ENCODE measurements at regions not wholly inside any gene's neighbourhood (a gene's known extent, or its start where the extent isn't known, plus 50 kb on each side); places are given as distances from the start of the nearest gene placed in this dataset.
"Not testable (repeated sequence)": the region's sequence is repeated elsewhere in the genome, so short reads cannot be mapped to it uniquely, and the experiment has no call there.

GRCh38 chr7:68550635-68551034, 1047.6 kb upstream of the AUTS2 start:
- DNase-seq (ENCODE audit: low read depth): no peak

- DNase-seq (ENCODE audit: low read depth): no peak
Measured at GRCh38 chr7:68556537-68556936, 1041.7 kb upstream of the AUTS2 start.

- DNase-seq (ENCODE audit: low read depth): no peak
Measured at GRCh38 chr7:68559518-68559917, 1038.8 kb upstream of the AUTS2 start.

GRCh38 chr7:68562323-68562899, 1035.9 kb upstream of the AUTS2 start:
- DNase-seq (ENCODE audit: low read depth): no peak

GRCh38 chr7:68564306-68565135, 1033.8 kb upstream of the AUTS2 start:
- no peak for DNase-seq (ENCODE audit: low read depth)

GRCh38 chr7:68571286-68571685, 1027.0 kb upstream of the AUTS2 start:
- no peak for DNase-seq (ENCODE audit: low read depth)

GRCh38 chr7:68573271-68574005, 1024.8 kb upstream of the AUTS2 start:
- no peak for DNase-seq (ENCODE audit: low read depth)

- DNase-seq (ENCODE audit: low read depth): no peak
Measured at GRCh38 chr7:68576366-68576765, 1021.9 kb upstream of the AUTS2 start.

GRCh38 chr7:68581417-68581816, 1016.9 kb upstream of the AUTS2 start:
- no peak for DNase-seq (ENCODE audit: low read depth)

- no peak for DNase-seq (ENCODE audit: low read depth)
Measured at GRCh38 chr7:68587599-68587998, 1010.7 kb upstream of the AUTS2 start.

- DNase-seq (ENCODE audit: low read depth): no peak
Measured at GRCh38 chr7:68601826-68602225, 996.4 kb upstream of the AUTS2 start.

- no peak for DNase-seq (ENCODE audit: low read depth)
Measured at GRCh38 chr7:68604541-68604940, 993.7 kb upstream of the AUTS2 start.

GRCh38 chr7:68610701-68611100, 987.6 kb upstream of the AUTS2 start:
- DNase-seq (ENCODE audit: low read depth): no peak

- DNase-seq (ENCODE audit: low read depth): no peak
Measured at GRCh38 chr7:68613405-68613804, 984.9 kb upstream of the AUTS2 start.

- no peak for DNase-seq (ENCODE audit: low read depth)
Measured at GRCh38 chr7:68613897-68614296, 984.4 kb upstream of the AUTS2 start.

GRCh38 chr7:68619526-68619925, 978.7 kb upstream of the AUTS2 start:
- no peak for DNase-seq (ENCODE audit: low read depth)

- no peak for DNase-seq (ENCODE audit: low read depth)
Measured at GRCh38 chr7:68622500-68622899, 975.8 kb upstream of the AUTS2 start.

- DNase-seq (ENCODE audit: low read depth): no peak
Measured at GRCh38 chr7:68623030-68623429, 975.2 kb upstream of the AUTS2 start.

GRCh38 chr7:68627247-68627864, 970.9 kb upstream of the AUTS2 start:
- no peak for DNase-seq (ENCODE audit: low read depth)

- not testable (repeated sequence) for DNase-seq (ENCODE audit: low read depth)
Measured at GRCh38 chr7:68630914-68631313, 967.4 kb upstream of the AUTS2 start.

- DNase-seq (ENCODE audit: low read depth): no peak
Measured at GRCh38 chr7:68640103-68640502, 958.2 kb upstream of the AUTS2 start.

- DNase-seq (ENCODE audit: low read depth): no peak
Measured at GRCh38 chr7:68642727-68643126, 955.5 kb upstream of the AUTS2 start.

- no peak for DNase-seq (ENCODE audit: low read depth)
Measured at GRCh38 chr7:68663392-68663791, 934.9 kb upstream of the AUTS2 start.

All from stimulated activated CD8-positive, alpha-beta memory T cell treated with anti-CD3 and anti-CD28 coated beads, Interleukin-15, amount 100 ng/mL, for 1 hour (primary cell).